ENCODE measurements at regions not wholly inside any gene's neighbourhood (a gene's known extent, or its start where the extent isn't known, plus 50 kb on each side); places are given as distances from the start of the nearest gene placed in this dataset.

GRCh38 chrX:27307546-27307945, 155.6 kb downstream of the PPP4R3C start:
- TF ChIP-seq EP300 (IDR thresholded peaks at IDR 0.05) = no peak
- TF ChIP-seq, protein P1, sequence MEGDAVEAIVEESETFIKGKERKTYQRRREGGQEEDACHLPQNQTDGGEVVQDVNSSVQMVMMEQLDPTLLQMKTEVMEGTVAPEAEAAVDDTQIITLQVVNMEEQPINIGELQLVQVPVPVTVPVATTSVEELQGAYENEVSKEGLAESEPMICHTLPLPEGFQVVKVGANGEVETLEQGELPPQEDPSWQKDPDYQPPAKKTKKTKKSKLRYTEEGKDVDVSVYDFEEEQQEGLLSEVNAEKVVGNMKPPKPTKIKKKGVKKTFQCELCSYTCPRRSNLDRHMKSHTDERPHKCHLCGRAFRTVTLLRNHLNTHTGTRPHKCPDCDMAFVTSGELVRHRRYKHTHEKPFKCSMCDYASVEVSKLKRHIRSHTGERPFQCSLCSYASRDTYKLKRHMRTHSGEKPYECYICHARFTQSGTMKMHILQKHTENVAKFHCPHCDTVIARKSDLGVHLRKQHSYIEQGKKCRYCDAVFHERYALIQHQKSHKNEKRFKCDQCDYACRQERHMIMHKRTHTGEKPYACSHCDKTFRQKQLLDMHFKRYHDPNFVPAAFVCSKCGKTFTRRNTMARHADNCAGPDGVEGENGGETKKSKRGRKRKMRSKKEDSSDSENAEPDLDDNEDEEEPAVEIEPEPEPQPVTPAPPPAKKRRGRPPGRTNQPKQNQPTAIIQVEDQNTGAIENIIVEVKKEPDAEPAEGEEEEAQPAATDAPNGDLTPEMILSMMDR (IDR thresholded peaks at IDR 0.05) = no peak
